HEK293 (cell line): ENCODE measurements at regions not wholly inside any gene's neighbourhood (a gene's known extent, or its start where the extent isn't known, plus 50 kb on each side); places are given as distances from the start of the nearest gene placed in this dataset.

Source experiments
- CTCF ChIA-PET: fragments of 350-600 bp; formaldehyde crosslinking; extraction: SDS; loops from one replicate; lab custom pipeline; 2021; ENCODE audit warnings: antibody characterized with exemption; lab: Yijun Ruan, JAX
- POLR2A ChIA-PET: fragments of 300-600 bp; formaldehyde crosslinking; extraction: SDS; loops from one replicate; lab custom pipeline; 2020; ENCODE audit warnings: antibody characterized with exemption, inconsistent platforms; lab: Yijun Ruan, JAX
- H3K27ac ChIP-seq: fragments of 200-500 bp; sonication (Bioruptor generic); 2 replicates; pipeline ENCODE4 v1.5.1; 2014; ENCODE audit warnings: low read depth, low read length, control low read depth, inconsistent platforms; ENCODE audit errors: extremely low read depth
- H3K36me3 ChIP-seq, 2 experiments: fragments of 200-500 bp in 1 of 2; sonication (Bioruptor generic) in 1 of 2; 1 replicate in 1 of 2; 2 replicates in 1 of 2; pipeline ENCODE4 v1.5.1; 2014 to 2017; ENCODE audit warnings: inconsistent platforms in 2 of 2, low read length in 2 of 2; ENCODE audit not compliant: control insufficient read depth in 2 of 2, insufficient read depth in 1 of 2
- H3K4me1 ChIP-seq: fragments of 200-500 bp; sonication (Bioruptor generic); 2 replicates; pipeline ENCODE4 v1.5.1; 2014; ENCODE audit warnings: mild to moderate bottlenecking, low read length, inconsistent platforms; ENCODE audit not compliant: control insufficient read depth, insufficient read depth
- H3K4me3 ChIP-seq: 2 replicates; pipeline ENCODE4 v1.5.1; 2011; ENCODE audit warnings: low read depth, mild to moderate bottlenecking, control low read depth, low read length, moderate library complexity
- H3K9me3 ChIP-seq: fragments of 200-500 bp; sonication (Bioruptor generic); 2 replicates; pipeline ENCODE4 v1.5.1; 2014; ENCODE audit warnings: low read depth, low read length, inconsistent platforms; ENCODE audit not compliant: control insufficient read depth, insufficient read depth
- HOXD13 ChIP-seq: sonication (generic); formaldehyde crosslinking; IDR thresholded peaks from 2 replicates; pipeline ENCODE4 v1.8.0; 2022; ENCODE audit warnings: missing genetic modification reagents, borderline replicate concordance
- KLF10 ChIP-seq: fragments of 450-650 bp; IDR thresholded peaks from 2 replicates; pipeline ENCODE4 v1.5.1; 2018; ENCODE audit warnings: missing biosample characterization, mild to moderate bottlenecking, missing genetic modification characterization
- YY1 ChIP-seq: fragments of 450-650 bp; formaldehyde crosslinking; IDR thresholded peaks from 2 replicates; pipeline ENCODE4 v1.5.1; 2018; ENCODE audit warnings: missing biosample characterization, missing genetic modification characterization
- ZBTB7A ChIP-seq: fragments of 450-650 bp; formaldehyde crosslinking; IDR thresholded peaks from 2 replicates; pipeline ENCODE4 v1.5.1; 2016; ENCODE audit warnings: low read depth, missing biosample characterization, missing genetic modification characterization
- ZFP37 ChIP-seq: fragments of 450-650 bp; formaldehyde crosslinking; IDR thresholded peaks from 2 replicates; pipeline ENCODE4 v1.5.1; 2016; ENCODE audit warnings: missing biosample characterization, missing genetic modification characterization
- ZFP41 ChIP-seq: fragments of 450-650 bp; formaldehyde crosslinking; IDR thresholded peaks from 2 replicates; pipeline ENCODE4 v1.5.1; 2016; ENCODE audit warnings: missing biosample characterization, missing genetic modification characterization, borderline replicate concordance
- ZNF112 ChIP-seq: fragments of 450-650 bp; formaldehyde crosslinking; IDR thresholded peaks from 2 replicates; pipeline ENCODE4 v1.5.0; 2017; ENCODE audit warnings: missing biosample characterization, missing genetic modification characterization
- ZNF521 ChIP-seq: fragments of 450-650 bp; formaldehyde crosslinking; IDR thresholded peaks from 2 replicates; pipeline ENCODE4 v1.5.1; 2017; ENCODE audit warnings: missing biosample characterization, mild to moderate bottlenecking, missing genetic modification characterization
- ZNF610 ChIP-seq: fragments of 450-650 bp; formaldehyde crosslinking; IDR thresholded peaks from 2 replicates; pipeline ENCODE4 v1.5.1; 2016; ENCODE audit warnings: missing biosample characterization, missing genetic modification characterization, borderline replicate concordance
- ZNF792 ChIP-seq: fragments of 450-650 bp; formaldehyde crosslinking; IDR thresholded peaks from 2 replicates; pipeline ENCODE4 v1.5.1; 2016; ENCODE audit warnings: missing biosample characterization, missing genetic modification characterization
- ZSCAN23 ChIP-seq: fragments of 450-650 bp; formaldehyde crosslinking; IDR thresholded peaks from 2 replicates; pipeline ENCODE4 v1.5.1; 2016; ENCODE audit warnings: missing biosample characterization, missing genetic modification characterization
- TF ChIP-seq, protein P1 (sequence below): fragments of 450-650 bp; IDR thresholded peaks from 2 replicates; pipeline ENCODE4 v1.5.1; 2018; ENCODE audit warnings: missing biosample characterization, mild to moderate bottlenecking, missing genetic modification characterization
- TF ChIP-seq, protein P2 (sequence below): sonication (generic); formaldehyde crosslinking; IDR thresholded peaks from 2 replicates; pipeline ENCODE4 v1.8.1; 2022; ENCODE audit warnings: mild to moderate bottlenecking, moderate library complexity, missing genetic modification reagents
- TF ChIP-seq, protein P3 (sequence below): fragments of 450-650 bp; IDR thresholded peaks from 2 replicates; pipeline ENCODE4 v1.5.1; 2018; ENCODE audit warnings: missing biosample characterization, missing genetic modification characterization
- TF ChIP-seq, protein P4 (sequence below): fragments of 450-650 bp; formaldehyde crosslinking; IDR thresholded peaks from 2 replicates; pipeline ENCODE4 v1.5.1; 2016; ENCODE audit warnings: missing biosample characterization, missing genetic modification characterization, low read depth
- TF ChIP-seq, protein P5 (sequence below): fragments of 450-650 bp; formaldehyde crosslinking; IDR thresholded peaks from 2 replicates; pipeline ENCODE4 v1.5.1; 2016; ENCODE audit warnings: missing biosample characterization, missing genetic modification characterization
- TF ChIP-seq, protein P6 (sequence below): fragments of 450-650 bp; formaldehyde crosslinking; IDR thresholded peaks from 2 replicates; pipeline ENCODE4 v1.5.1; 2016; ENCODE audit warnings: missing biosample characterization, missing genetic modification characterization

DNA sequence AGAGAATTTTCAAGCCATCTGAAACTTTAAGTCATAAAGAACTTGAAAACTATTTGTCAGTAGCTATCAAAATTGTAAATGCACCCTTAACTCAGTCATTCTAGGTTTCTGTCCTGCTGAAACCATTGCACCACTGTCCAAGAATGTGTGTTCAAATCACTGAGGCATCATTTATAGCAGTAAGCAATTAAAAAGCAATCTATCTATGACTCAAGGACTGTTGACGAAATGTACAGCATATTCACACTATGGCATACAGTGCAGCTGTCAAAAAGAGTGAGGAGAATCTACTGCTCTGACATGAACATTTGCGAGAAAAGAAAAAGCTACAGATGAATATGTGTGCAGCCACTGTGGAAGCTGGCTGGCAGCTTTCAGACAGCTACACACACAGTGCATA, 71.2 kb downstream of the ING1 start (continued):
- TF ChIP-seq, protein P1, sequence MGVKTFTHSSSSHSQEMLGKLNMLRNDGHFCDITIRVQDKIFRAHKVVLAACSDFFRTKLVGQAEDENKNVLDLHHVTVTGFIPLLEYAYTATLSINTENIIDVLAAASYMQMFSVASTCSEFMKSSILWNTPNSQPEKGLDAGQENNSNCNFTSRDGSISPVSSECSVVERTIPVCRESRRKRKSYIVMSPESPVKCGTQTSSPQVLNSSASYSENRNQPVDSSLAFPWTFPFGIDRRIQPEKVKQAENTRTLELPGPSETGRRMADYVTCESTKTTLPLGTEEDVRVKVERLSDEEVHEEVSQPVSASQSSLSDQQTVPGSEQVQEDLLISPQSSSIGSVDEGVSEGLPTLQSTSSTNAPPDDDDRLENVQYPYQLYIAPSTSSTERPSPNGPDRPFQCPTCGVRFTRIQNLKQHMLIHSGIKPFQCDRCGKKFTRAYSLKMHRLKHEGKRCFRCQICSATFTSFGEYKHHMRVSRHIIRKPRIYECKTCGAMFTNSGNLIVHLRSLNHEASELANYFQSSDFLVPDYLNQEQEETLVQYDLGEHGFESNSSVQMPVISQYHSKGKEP (tag by site-specific recombination): no peak
- TF ChIP-seq, all 188 proteins: peak for 0

DNA sequence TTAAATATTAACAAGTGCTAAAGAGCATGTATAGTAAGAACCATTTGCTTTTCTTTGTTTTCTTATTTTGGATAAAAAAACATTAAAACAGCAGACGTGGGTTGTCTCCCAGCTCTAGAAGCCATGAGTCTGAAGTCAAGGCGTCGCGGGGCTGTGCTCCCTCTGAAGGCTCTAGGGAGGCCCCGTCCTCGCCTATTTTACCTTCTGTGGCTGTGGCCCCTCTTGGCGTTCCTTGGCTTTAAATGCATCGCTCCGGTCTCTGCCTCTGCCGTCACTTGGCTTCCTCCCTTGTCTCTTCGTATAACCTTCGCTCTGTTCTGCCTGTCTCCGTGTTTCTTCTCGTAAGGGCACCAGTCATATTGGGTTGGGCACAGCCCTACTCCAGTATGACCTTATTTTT, 75.3 kb downstream of the ING1 start:
- ChIA-PET POLR2A (no interaction called here), CTCF (no interaction called here)
- H3K27ac ChIP-seq: no peak overlapping the region
- no peaks in the 10 kb centered on the region for H3K9me3 ChIP-seq
- no peaks in the 10 kb centered on the region for H3K36me3 ChIP-seq
- TF ChIP-seq ZNF112 (tag by site-specific recombination) (no peak), HOXD13 (CRISPR knock-in tag) (no peak), KLF10 (tag by site-specific recombination) (no peak)
- TF ChIP-seq, protein P2, sequence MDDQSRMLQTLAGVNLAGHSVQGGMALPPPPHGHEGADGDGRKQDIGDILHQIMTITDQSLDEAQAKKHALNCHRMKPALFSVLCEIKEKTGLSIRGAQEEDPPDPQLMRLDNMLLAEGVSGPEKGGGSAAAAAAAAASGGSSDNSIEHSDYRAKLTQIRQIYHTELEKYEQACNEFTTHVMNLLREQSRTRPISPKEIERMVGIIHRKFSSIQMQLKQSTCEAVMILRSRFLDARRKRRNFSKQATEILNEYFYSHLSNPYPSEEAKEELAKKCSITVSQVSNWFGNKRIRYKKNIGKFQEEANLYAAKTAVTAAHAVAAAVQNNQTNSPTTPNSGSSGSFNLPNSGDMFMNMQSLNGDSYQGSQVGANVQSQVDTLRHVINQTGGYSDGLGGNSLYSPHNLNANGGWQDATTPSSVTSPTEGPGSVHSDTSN (CRISPR knock-in tag): no peak
- TF ChIP-seq, protein P3, sequence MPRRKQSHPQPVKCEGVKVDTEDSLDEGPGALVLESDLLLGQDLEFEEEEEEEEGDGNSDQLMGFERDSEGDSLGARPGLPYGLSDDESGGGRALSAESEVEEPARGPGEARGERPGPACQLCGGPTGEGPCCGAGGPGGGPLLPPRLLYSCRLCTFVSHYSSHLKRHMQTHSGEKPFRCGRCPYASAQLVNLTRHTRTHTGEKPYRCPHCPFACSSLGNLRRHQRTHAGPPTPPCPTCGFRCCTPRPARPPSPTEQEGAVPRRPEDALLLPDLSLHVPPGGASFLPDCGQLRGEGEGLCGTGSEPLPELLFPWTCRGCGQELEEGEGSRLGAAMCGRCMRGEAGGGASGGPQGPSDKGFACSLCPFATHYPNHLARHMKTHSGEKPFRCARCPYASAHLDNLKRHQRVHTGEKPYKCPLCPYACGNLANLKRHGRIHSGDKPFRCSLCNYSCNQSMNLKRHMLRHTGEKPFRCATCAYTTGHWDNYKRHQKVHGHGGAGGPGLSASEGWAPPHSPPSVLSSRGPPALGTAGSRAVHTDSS (tag by site-specific recombination): no peak
- no peaks in the 10 kb centered on the region for H3K4me1 ChIP-seq
- no peak overlapping the region for H3K4me3 ChIP-seq

DNA sequence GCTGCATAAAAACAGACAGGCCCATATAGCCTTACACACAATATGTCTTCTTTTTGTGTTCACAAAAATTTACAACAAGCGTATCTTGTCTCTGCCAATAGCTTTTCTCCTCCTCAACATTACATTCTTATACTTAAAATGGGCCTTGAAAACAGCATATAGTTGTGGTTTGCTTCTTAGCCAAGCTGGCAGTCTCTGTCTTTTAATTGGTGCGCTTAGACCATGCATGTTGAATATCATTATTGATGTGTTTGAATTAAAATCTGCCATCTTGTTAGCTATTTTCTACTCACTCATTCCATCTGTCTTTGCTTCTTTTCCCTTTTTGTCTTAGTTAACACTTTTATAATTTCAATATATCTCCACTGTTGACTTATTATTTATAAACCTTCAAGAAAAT, 76.4 kb downstream of the ING1 start:
- Histone ChIP-seq H3K27ac (no peak overlapping the region), H3K4me3 (no peak overlapping the region), H3K36me3 (no peaks in the 10 kb centered on the region)
- CTCF ChIA-PET: no interaction called here
- TF ChIP-seq, protein P4, sequence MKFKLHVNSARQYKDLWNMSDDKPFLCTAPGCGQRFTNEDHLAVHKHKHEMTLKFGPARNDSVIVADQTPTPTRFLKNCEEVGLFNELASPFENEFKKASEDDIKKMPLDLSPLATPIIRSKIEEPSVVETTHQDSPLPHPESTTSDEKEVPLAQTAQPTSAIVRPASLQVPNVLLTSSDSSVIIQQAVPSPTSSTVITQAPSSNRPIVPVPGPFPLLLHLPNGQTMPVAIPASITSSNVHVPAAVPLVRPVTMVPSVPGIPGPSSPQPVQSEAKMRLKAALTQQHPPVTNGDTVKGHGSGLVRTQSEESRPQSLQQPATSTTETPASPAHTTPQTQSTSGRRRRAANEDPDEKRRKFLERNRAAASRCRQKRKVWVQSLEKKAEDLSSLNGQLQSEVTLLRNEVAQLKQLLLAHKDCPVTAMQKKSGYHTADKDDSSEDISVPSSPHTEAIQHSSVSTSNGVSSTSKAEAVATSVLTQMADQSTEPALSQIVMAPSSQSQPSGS: no peak
- no peak for TF ChIP-seq ZNF610
- TF ChIP-seq, all 188 proteins: peak for 0
- Histone ChIP-seq H3K9me3 (no peaks in the 10 kb centered on the region), H3K4me1 (no peaks in the 10 kb centered on the region)
- POLR2A ChIA-PET: no interaction called here

DNA sequence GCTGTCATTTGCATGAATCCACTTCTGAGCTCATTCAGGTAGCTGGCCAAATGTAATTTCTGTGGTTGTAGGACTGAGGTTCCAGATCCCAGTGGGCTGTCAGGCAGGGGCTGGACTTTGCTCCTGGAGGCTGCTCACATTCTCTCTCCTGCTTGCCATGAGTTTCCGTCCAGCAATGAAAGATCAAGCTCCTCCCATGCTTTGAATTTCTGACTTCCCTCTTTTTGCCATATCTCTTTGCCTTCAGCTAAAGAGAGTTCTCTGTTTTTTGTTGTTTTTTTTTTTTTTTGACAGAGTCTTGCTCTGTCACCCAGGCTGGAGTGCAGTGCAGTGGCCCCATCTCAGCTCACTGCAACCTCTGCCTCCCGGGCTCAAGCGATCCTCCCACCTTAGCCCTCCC, 76.9 kb downstream of the ING1 start:
- H3K4me3 ChIP-seq: no peak overlapping the region
- CTCF ChIA-PET: no interaction called here
- no peaks in the 10 kb centered on the region for H3K36me3 ChIP-seq
- no peaks in the 10 kb centered on the region for H3K4me1 ChIP-seq
- H3K9me3 ChIP-seq: no peaks in the 10 kb centered on the region
- no peak overlapping the region for H3K27ac ChIP-seq
- POLR2A ChIA-PET: no interaction called here
- no peak for TF ChIP-seq YY1 (tag by site-specific recombination)
- TF ChIP-seq ZBTB7A (tag by site-specific recombination): no peak
- no peak for TF ChIP-seq ZFP37
- TF ChIP-seq ZFP41 (tag by site-specific recombination): no peak
- no peak for TF ChIP-seq ZSCAN23 (tag by site-specific recombination)
- no peak for TF ChIP-seq ZNF792 (tag by site-specific recombination)
- TF ChIP-seq, protein P5, sequence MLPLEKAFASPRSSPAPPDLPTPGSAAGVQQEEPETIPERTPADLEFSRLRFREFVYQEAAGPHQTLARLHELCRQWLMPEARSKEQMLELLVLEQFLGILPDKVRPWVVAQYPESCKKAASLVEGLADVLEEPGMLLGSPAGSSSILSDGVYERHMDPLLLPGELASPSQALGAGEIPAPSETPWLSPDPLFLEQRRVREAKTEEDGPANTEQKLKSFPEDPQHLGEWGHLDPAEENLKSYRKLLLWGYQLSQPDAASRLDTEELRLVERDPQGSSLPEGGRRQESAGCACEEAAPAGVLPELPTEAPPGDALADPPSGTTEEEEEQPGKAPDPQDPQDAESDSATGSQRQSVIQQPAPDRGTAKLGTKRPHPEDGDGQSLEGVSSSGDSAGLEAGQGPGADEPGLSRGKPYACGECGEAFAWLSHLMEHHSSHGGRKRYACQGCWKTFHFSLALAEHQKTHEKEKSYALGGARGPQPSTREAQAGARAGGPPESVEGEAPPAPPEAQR (tag by site-specific recombination): no peak
- TF ChIP-seq, protein P1 (tag by site-specific recombination): no peak
- no peak for TF ChIP-seq ZNF112 (tag by site-specific recombination)
- TF ChIP-seq, protein P6, sequence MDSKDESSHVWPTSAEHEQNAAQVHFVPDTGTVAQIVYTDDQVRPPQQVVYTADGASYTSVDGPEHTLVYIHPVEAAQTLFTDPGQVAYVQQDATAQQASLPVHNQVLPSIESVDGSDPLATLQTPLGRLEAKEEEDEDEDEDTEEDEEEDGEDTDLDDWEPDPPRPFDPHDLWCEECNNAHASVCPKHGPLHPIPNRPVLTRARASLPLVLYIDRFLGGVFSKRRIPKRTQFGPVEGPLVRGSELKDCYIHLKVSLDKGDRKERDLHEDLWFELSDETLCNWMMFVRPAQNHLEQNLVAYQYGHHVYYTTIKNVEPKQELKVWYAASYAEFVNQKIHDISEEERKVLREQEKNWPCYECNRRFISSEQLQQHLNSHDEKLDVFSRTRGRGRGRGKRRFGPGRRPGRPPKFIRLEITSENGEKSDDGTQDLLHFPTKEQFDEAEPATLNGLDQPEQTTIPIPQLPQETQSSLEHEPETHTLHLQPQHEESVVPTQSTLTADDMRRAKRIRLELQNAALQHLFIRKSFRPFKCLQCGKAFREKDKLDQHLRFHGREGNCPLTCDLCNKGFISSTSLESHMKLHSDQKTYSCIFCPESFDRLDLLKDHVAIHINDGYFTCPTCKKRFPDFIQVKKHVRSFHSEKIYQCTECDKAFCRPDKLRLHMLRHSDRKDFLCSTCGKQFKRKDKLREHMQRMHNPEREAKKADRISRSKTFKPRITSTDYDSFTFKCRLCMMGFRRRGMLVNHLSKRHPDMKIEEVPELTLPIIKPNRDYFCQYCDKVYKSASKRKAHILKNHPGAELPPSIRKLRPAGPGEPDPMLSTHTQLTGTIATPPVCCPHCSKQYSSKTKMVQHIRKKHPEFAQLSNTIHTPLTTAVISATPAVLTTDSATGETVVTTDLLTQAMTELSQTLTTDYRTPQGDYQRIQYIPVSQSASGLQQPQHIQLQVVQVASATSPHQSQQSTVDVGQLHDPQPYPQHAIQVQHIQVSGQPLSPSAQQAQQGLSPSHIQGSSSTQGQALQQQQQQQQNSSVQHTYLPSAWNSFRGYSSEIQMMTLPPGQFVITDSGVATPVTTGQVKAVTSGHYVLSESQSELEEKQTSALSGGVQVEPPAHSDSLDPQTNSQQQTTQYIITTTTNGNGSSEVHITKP (tag by site-specific recombination): no peak
- no peak for TF ChIP-seq ZNF521 (tag by site-specific recombination)
